Nephron (organoid): ENCODE measurements at regions not wholly inside any gene's neighbourhood (a gene's known extent, or its start where the extent isn't known, plus 50 kb on each side); places are given as distances from the start of the nearest gene placed in this dataset.

Source experiments
- H3K27ac Mint-ChIP-seq, 3 experiments: 2 replicates each; pipeline ENCODE4 v1.8.0; 2020; ENCODE audit warnings: mixed read lengths in 3 of 3, mild to moderate bottlenecking in 2 of 3, moderate library complexity in 1 of 3
- H3K27me3 Mint-ChIP-seq: 2 replicates; pipeline ENCODE4 v1.8.0; 2021; ENCODE audit warnings: low read depth, mild to moderate bottlenecking, moderate library complexity, mixed read lengths
- H3K36me3 Mint-ChIP-seq: 2 replicates; pipeline ENCODE4 v1.8.0; 2020; ENCODE audit warnings: low read depth, mixed read lengths
- H3K4me1 Mint-ChIP-seq: 2 replicates; pipeline ENCODE4 v1.8.0; 2020; ENCODE audit warnings: mixed read lengths
- H3K4me3 Mint-ChIP-seq, 3 experiments: 2 replicates each; pipeline ENCODE4 v1.8.0; 2020; ENCODE audit warnings: mild to moderate bottlenecking in 3 of 3, mixed read lengths in 3 of 3, moderate library complexity in 2 of 3
- H3K9me3 Mint-ChIP-seq: 2 replicates; pipeline ENCODE4 v1.8.0; 2020; ENCODE audit warnings: mixed read lengths
- TF ChIP-seq, protein P1 (sequence below), 3 experiments: fragments of 200-600 bp; sonication (generic); IDR thresholded peaks; one replicate each; pipeline ENCODE4 v1.5.0; 2021; ENCODE audit warnings: antibody characterized with exemption in 3 of 3; ENCODE audit not compliant: unreplicated experiment in 3 of 3

DNA sequence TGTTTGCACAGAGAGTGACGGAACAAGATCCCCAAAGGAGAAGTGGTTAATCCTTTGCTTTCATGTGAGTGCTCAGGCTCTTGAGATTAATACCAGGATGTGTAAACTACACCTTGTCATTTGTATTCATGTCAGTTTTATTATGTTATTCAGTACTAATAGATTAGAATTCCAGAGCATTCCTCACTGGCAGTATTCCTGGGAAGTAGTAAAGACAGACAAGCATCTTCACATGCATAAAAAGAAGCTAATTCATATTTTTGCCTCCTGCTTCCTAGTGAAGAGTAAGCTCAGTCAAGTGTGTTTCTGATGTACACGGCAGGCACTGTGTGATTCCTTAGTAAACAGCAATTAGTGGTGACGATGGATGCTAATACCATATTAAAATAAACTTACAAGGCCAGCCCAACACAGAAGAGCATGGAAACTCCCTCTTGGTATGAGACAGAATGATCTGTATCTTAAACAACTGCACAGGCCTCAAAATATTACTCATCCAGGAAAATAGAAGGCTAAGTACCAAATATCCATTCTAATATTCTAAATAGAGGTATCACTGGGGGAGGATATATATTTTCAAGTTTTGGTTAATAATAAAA, 336.8 kb upstream of the MCTP2 start:
- Mint-ChIP-seq H3K4me1 (no peaks in the 10 kb centered on the region), H3K27me3 (peaks cover 6% of the 10 kb centered on the region), H3K27ac (no peak overlapping the region), H3K9me3 (no peaks in the 10 kb centered on the region), H3K36me3 (no peaks in the 10 kb centered on the region), H3K4me3 (no peak overlapping the region)
- TF ChIP-seq, protein P1, sequence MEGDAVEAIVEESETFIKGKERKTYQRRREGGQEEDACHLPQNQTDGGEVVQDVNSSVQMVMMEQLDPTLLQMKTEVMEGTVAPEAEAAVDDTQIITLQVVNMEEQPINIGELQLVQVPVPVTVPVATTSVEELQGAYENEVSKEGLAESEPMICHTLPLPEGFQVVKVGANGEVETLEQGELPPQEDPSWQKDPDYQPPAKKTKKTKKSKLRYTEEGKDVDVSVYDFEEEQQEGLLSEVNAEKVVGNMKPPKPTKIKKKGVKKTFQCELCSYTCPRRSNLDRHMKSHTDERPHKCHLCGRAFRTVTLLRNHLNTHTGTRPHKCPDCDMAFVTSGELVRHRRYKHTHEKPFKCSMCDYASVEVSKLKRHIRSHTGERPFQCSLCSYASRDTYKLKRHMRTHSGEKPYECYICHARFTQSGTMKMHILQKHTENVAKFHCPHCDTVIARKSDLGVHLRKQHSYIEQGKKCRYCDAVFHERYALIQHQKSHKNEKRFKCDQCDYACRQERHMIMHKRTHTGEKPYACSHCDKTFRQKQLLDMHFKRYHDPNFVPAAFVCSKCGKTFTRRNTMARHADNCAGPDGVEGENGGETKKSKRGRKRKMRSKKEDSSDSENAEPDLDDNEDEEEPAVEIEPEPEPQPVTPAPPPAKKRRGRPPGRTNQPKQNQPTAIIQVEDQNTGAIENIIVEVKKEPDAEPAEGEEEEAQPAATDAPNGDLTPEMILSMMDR (IDR thresholded peaks at IDR 0.05; ENCODE audit: unreplicated experiment in 3 of 3) = no peak

DNA sequence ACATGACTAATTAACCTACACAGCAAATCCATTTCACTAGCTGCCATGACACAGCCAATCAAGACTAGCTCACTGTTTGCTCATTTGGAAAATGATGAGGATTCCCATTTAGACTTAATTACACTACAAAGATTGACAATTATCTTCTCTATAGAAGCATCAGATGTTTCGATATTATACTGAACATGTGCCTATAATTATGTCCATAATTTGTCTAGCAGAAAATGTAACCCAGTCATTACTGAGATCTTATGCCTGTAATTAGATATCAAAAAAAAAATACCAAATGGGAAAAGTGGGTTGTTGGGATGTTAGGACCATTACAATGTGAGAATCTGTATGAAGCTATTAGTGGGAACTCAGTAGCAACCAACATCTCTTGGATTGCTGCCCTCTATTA, 344.2 kb upstream of the MCTP2 start:
- Mint-ChIP-seq H3K9me3 (no peaks in the 10 kb centered on the region), H3K27ac (no peak overlapping the region), H3K4me1 (no peaks in the 10 kb centered on the region), H3K27me3 (no peaks in the 10 kb centered on the region), H3K4me3 (no peak overlapping the region), H3K36me3 (no peaks in the 10 kb centered on the region)
- TF ChIP-seq, protein P1 (IDR thresholded peaks at IDR 0.05; ENCODE audit: unreplicated experiment in 3 of 3) = no peak

DNA sequence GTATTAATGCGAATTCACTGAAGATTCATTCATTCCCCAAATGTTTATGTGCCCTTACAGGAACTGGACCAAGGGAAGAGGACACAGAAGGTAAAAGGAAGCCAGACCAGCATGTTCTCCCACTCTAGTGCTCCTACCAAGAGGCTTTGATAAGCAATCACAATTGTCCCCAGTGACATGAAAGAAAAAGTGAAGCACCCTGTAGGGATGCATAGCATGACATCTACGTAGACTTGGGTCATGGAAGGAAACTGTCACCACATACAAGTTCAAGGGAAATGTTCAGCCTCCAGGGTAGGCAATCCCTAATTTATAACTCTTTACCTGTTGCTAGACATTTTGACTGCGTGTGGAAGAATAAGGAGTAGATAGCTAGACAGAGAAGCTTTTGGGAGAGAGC, 348.6 kb upstream of the MCTP2 start:
- no peaks in the 10 kb centered on the region for H3K4me1 Mint-ChIP-seq
- no peak overlapping the region for H3K27ac Mint-ChIP-seq
- no peaks in the 10 kb centered on the region for H3K27me3 Mint-ChIP-seq
- H3K4me3 Mint-ChIP-seq = no peak overlapping the region
- peaks cover 2% of the 10 kb centered on the region for H3K9me3 Mint-ChIP-seq
- TF ChIP-seq, protein P1 (IDR thresholded peaks at IDR 0.05; ENCODE audit: unreplicated experiment in 3 of 3) = no peak
- H3K36me3 Mint-ChIP-seq = no peaks in the 10 kb centered on the region

DNA sequence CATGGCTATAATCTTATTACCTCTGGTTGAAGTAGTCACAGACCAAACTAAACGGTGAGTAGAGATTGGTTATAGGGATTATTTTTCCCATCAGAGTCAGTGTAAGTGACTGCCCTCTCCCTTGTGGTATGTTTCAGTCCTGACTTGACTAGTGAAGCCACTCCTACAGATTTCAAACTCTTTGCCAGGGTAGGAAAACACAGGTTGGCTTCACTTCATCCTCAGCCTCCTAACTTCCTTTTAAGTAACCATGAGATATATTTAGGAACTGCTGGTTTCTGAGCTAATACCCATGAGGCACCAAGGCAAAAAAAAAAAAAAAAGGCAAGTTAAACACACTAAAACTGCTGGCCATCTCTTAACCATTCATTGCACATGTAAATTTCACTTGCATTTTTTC, 349.2 kb upstream of the MCTP2 start:
- no peaks in the 10 kb centered on the region for H3K4me1 Mint-ChIP-seq
- no peak overlapping the region for H3K27ac Mint-ChIP-seq
- H3K9me3 Mint-ChIP-seq = peaks cover 2% of the 10 kb centered on the region
- no peaks in the 10 kb centered on the region for H3K27me3 Mint-ChIP-seq
- TF ChIP-seq, protein P1 (IDR thresholded peaks at IDR 0.05; ENCODE audit: unreplicated experiment in 3 of 3) = no peak
- no peaks in the 10 kb centered on the region for H3K36me3 Mint-ChIP-seq
- H3K4me3 Mint-ChIP-seq = no peak overlapping the region

DNA sequence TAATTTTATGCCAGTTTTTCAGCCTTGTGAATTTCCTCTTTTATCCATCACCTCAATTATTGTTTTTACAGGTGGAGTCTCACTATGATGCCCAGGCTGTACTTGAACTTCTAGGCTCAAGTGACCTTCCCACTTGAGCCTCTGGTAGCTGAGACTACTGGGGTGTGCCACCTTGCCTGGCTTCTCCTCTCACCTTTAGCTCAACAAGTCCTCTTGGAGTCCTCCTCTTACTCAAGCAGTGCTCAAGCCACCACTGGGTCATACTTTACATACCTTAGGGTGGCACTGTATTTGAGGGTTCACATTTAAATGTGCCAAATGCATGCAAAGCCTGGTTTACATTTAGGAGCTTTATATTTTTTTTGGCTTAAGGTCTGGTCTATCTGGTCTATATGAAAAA, 350.1 kb upstream of the MCTP2 start:
- Mint-ChIP-seq H3K27ac (no peak overlapping the region), H3K4me3 (no peak overlapping the region), H3K9me3 (peaks cover 2% of the 10 kb centered on the region), H3K27me3 (no peaks in the 10 kb centered on the region), H3K36me3 (no peaks in the 10 kb centered on the region), H3K4me1 (no peaks in the 10 kb centered on the region)
- TF ChIP-seq, protein P1 (IDR thresholded peaks at IDR 0.05; ENCODE audit: unreplicated experiment in 3 of 3) = no peak

DNA sequence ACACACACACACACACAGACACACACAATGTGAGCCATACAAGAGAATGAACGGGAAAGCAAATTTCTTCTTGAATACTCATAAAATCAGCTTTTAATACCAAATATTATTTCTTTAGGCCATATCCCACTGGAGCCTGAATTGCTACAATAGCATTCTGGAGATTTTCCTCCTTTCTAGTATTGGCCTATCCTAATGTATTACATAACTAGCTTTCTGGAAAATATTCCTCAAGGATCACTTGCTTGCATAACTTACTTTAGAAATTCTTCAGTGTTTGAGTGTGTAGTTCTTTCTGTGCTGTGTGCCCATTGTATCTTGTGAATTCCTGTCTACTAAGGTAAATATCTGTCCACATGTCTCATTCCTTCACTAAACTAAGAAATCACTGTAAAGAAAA, 351.0 kb upstream of the MCTP2 start:
- no peaks in the 10 kb centered on the region for H3K27me3 Mint-ChIP-seq
- no peak overlapping the region for H3K4me3 Mint-ChIP-seq
- no peak overlapping the region for H3K27ac Mint-ChIP-seq
- H3K36me3 Mint-ChIP-seq = no peaks in the 10 kb centered on the region
- H3K9me3 Mint-ChIP-seq = peaks cover 2% of the 10 kb centered on the region
- H3K4me1 Mint-ChIP-seq = no peaks in the 10 kb centered on the region
- TF ChIP-seq, protein P1 (IDR thresholded peaks at IDR 0.05; ENCODE audit: unreplicated experiment in 3 of 3) = no peak
